ENCODE measurements at regions not wholly inside any gene's neighbourhood (a gene's known extent, or its start where the extent isn't known, plus 50 kb on each side); places are given as distances from the start of the nearest gene placed in this dataset.

GRCh38 chr18:11269257-11269656, 119.9 kb upstream of the PIEZO2 start:
- TF ChIP-seq PATZ1 (tag by site-specific recombination; IDR thresholded peaks at IDR 0.05) (no peak), ZNF202 (tag by site-specific recombination; IDR thresholded peaks at IDR 0.05; ENCODE audit: borderline replicate concordance) (no peak)
